ENCODE measurements at regions not wholly inside any gene's neighbourhood (a gene's known extent, or its start where the extent isn't known, plus 50 kb on each side); places are given as distances from the start of the nearest gene placed in this dataset.

- H3K36me3 ChIP-seq: no peaks in the 10 kb centered on the region
- no peak overlapping the region for H3K27ac ChIP-seq
- no peaks in the 10 kb centered on the region for H3K4me1 ChIP-seq (ENCODE audit: low read depth)
- no peak for TF ChIP-seq CTCF (IDR thresholded peaks at IDR 0.05; ENCODE audit: low read depth, low read length)
- H3K4me3 ChIP-seq: no peak overlapping the region
- DNase-seq (ENCODE audit: low read depth in 1 of 2, low spot score in 1 of 2): peak in 1 of 2 donors; percentile 61
- no peaks in the 10 kb centered on the region for H3K27me3 ChIP-seq
- no peaks in the 10 kb centered on the region for H3K9me3 ChIP-seq (ENCODE audit: low read depth)
These were observed 377.4 kb downstream of the LTN1 start for GRCh38 chr21:28615276-28615675.

GRCh38 chr21:28614791-28615190 is 377.9 kb downstream of the LTN1 start:
- no peak for TF ChIP-seq CTCF (IDR thresholded peaks at IDR 0.05; ENCODE audit: low read depth, low read length)
- Histone ChIP-seq H3K4me3 (no peak overlapping the region), H3K9me3 (ENCODE audit: low read depth) (no peaks in the 10 kb centered on the region), H3K4me1 (ENCODE audit: low read depth) (no peaks in the 10 kb centered on the region), H3K36me3 (no peaks in the 10 kb centered on the region), H3K27me3 (no peaks in the 10 kb centered on the region), H3K27ac (no peak overlapping the region)
- peak in 1 of 2 donors; percentile 25 for DNase-seq (ENCODE audit: low read depth in 1 of 2, low spot score in 1 of 2)

GRCh38 chr21:28608646-28609045 is 384.0 kb downstream of the LTN1 start:
- Histone ChIP-seq H3K27me3 (no peaks in the 10 kb centered on the region), H3K9me3 (ENCODE audit: low read depth) (no peaks in the 10 kb centered on the region), H3K27ac (no peak overlapping the region), H3K4me1 (ENCODE audit: low read depth) (peaks cover 12% of the 10 kb centered on the region), H3K36me3 (no peaks in the 10 kb centered on the region), H3K4me3 (no peak overlapping the region)
- no peak for DNase-seq (ENCODE audit: low read depth in 1 of 2, low spot score in 1 of 2)
- TF ChIP-seq CTCF (IDR thresholded peaks at IDR 0.05; ENCODE audit: low read depth, low read length): no peak

- TF ChIP-seq CTCF (IDR thresholded peaks at IDR 0.05; ENCODE audit: low read depth, low read length): no peak
- Histone ChIP-seq H3K4me3 (no peak overlapping the region), H3K27ac (no peak overlapping the region), H3K36me3 (no peaks in the 10 kb centered on the region), H3K4me1 (ENCODE audit: low read depth) (peaks cover 12% of the 10 kb centered on the region), H3K9me3 (ENCODE audit: low read depth) (no peaks in the 10 kb centered on the region), H3K27me3 (no peaks in the 10 kb centered on the region)
- no peak for DNase-seq (ENCODE audit: low read depth in 1 of 2, low spot score in 1 of 2)
These were observed 385.1 kb downstream of the LTN1 start for GRCh38 chr21:28607545-28607944.

- no peaks in the 10 kb centered on the region for H3K9me3 ChIP-seq (ENCODE audit: low read depth)
- peak in 1 of 2 donors; percentile 2 for DNase-seq (ENCODE audit: low read depth in 1 of 2, low spot score in 1 of 2)
- H3K27me3 ChIP-seq: no peaks in the 10 kb centered on the region
- TF ChIP-seq CTCF (IDR thresholded peaks at IDR 0.05; ENCODE audit: low read depth, low read length): no peak
- H3K27ac ChIP-seq: peak overlapping the region; percentile 72
- no peak overlapping the region for H3K4me3 ChIP-seq
- no peaks in the 10 kb centered on the region for H3K36me3 ChIP-seq
- H3K4me1 ChIP-seq (ENCODE audit: low read depth): peaks cover 12% of the 10 kb centered on the region
These were observed 387.6 kb downstream of the LTN1 start for GRCh38 chr21:28604946-28605537.
